ENCODE measurements at regions not wholly inside any gene's neighbourhood (a gene's known extent, or its start where the extent isn't known, plus 50 kb on each side); places are given as distances from the start of the nearest gene placed in this dataset.
"Not testable (repeated sequence)": the region's sequence is repeated elsewhere in the genome, so short reads cannot be mapped to it uniquely, and the experiment has no call there.

- DNase-seq = no peak
- Histone ChIP-seq H3K9me3 (ENCODE audit: control insufficient read depth, low read length) (no peaks in the 10 kb centered on the region), H3K27ac (ENCODE audit: low read length) (no peak overlapping the region), H3K27me3 (ENCODE audit: control insufficient read depth, insufficient read depth) (no peaks in the 10 kb centered on the region), H3K4me3 (ENCODE audit: low read length) (no peak overlapping the region), H3K4me1 (ENCODE audit: control insufficient read depth, insufficient read depth, low read length) (no peaks in the 10 kb centered on the region)
- WGBS = 78% methylated on average over 5 of the region's 5 CpGs
- ATAC-seq = no peak
- intact Hi-C loops (cut with DNase I) = no loop called here
Measured at GRCh38 chr5:106451998-106452397, 1218.7 kb downstream of the EFNA5 start.

GRCh38 chr5:106443746-106444145 lies 1227.0 kb downstream of the EFNA5 start:
- H3K27me3 ChIP-seq (ENCODE audit: control insufficient read depth, insufficient read depth) = no peaks in the 10 kb centered on the region
- intact Hi-C loops (cut with DNase I) = no loop called here
- ATAC-seq (no peak), DNase-seq (no peak)
- WGBS = 83% methylated on average over 2 of the region's 2 CpGs
- no peaks in the 10 kb centered on the region for H3K4me1 ChIP-seq (ENCODE audit: control insufficient read depth, insufficient read depth, low read length)
- no peak overlapping the region for H3K4me3 ChIP-seq (ENCODE audit: low read length)
- H3K27ac ChIP-seq (ENCODE audit: low read length) = no peak overlapping the region
- no peaks in the 10 kb centered on the region for H3K9me3 ChIP-seq (ENCODE audit: control insufficient read depth, low read length)

- H3K27me3 ChIP-seq (ENCODE audit: control insufficient read depth, insufficient read depth) = no peaks in the 10 kb centered on the region
- H3K4me3 ChIP-seq (ENCODE audit: low read length) = no peak overlapping the region
- DNase-seq = no peak
- H3K27ac ChIP-seq (ENCODE audit: low read length) = no peak overlapping the region
- no peaks in the 10 kb centered on the region for H3K9me3 ChIP-seq (ENCODE audit: control insufficient read depth, low read length)
- H3K4me1 ChIP-seq (ENCODE audit: control insufficient read depth, insufficient read depth, low read length) = no peaks in the 10 kb centered on the region
- ATAC-seq = no peak
- intact Hi-C loops (cut with DNase I) = no loop called here
Measured at GRCh38 chr5:106435185-106435584, 1235.6 kb downstream of the EFNA5 start.

- H3K4me3 ChIP-seq (ENCODE audit: low read length); ATAC-seq; H3K9me3 ChIP-seq (ENCODE audit: control insufficient read depth, low read length); DNase-seq; H3K27me3 ChIP-seq (ENCODE audit: control insufficient read depth, insufficient read depth); H3K4me1 ChIP-seq (ENCODE audit: control insufficient read depth, insufficient read depth, low read length); H3K27ac ChIP-seq (ENCODE audit: low read length); intact Hi-C loops (cut with DNase I): not testable (repeated sequence)
- WGBS = 87% methylated on average over 11 of the region's 11 CpGs
Measured at GRCh38 chr5:106430733-106431132, 1240.0 kb downstream of the EFNA5 start.

- H3K9me3 ChIP-seq (ENCODE audit: control insufficient read depth, low read length) = no peaks in the 10 kb centered on the region
- DNase-seq (peak in 1 of 3 donors; percentile 46), ATAC-seq (no peak)
- no peak overlapping the region for H3K4me3 ChIP-seq (ENCODE audit: low read length)
- H3K4me1 ChIP-seq (ENCODE audit: control insufficient read depth, insufficient read depth, low read length) = no peaks in the 10 kb centered on the region
- intact Hi-C loops (cut with DNase I) = no loop called here
- WGBS = 88% methylated on average over 8 of the region's 8 CpGs
- H3K27ac ChIP-seq (ENCODE audit: low read length) = no peak overlapping the region
- no peaks in the 10 kb centered on the region for H3K27me3 ChIP-seq (ENCODE audit: control insufficient read depth, insufficient read depth)
Measured at GRCh38 chr5:106423109-106423897, 1247.4 kb downstream of the EFNA5 start.

- Histone ChIP-seq H3K4me1 (ENCODE audit: control insufficient read depth, insufficient read depth, low read length) (no peaks in the 10 kb centered on the region), H3K27me3 (ENCODE audit: control insufficient read depth, insufficient read depth) (no peaks in the 10 kb centered on the region), H3K4me3 (ENCODE audit: low read length) (no peak overlapping the region), H3K27ac (ENCODE audit: low read length) (no peak overlapping the region), H3K9me3 (ENCODE audit: control insufficient read depth, low read length) (no peaks in the 10 kb centered on the region)
- DNase-seq (no peak), ATAC-seq (no peak)
- intact Hi-C loops (cut with DNase I) = no loop called here
- 91% methylated on average over 4 of the region's 4 CpGs for WGBS
Measured at GRCh38 chr5:106420102-106420501, 1250.6 kb downstream of the EFNA5 start.

- H3K27ac ChIP-seq (ENCODE audit: low read length) = no peak overlapping the region
- H3K4me3 ChIP-seq (ENCODE audit: low read length) = no peak overlapping the region
- no peaks in the 10 kb centered on the region for H3K4me1 ChIP-seq (ENCODE audit: control insufficient read depth, insufficient read depth, low read length)
- DNase-seq = no peak
- intact Hi-C loops (cut with DNase I) = no loop called here
- H3K9me3 ChIP-seq (ENCODE audit: control insufficient read depth, low read length) = no peaks in the 10 kb centered on the region
- 77% methylated on average over 2 of the region's 2 CpGs for WGBS
- H3K27me3 ChIP-seq (ENCODE audit: control insufficient read depth, insufficient read depth) = no peaks in the 10 kb centered on the region
- ATAC-seq = no peak
Measured at GRCh38 chr5:106418196-106418595, 1252.5 kb downstream of the EFNA5 start.

- Histone ChIP-seq H3K27ac (ENCODE audit: low read length) (no peak overlapping the region), H3K4me3 (ENCODE audit: low read length) (no peak overlapping the region), H3K4me1 (ENCODE audit: control insufficient read depth, insufficient read depth, low read length) (no peaks in the 10 kb centered on the region), H3K9me3 (ENCODE audit: control insufficient read depth, low read length) (no peaks in the 10 kb centered on the region), H3K27me3 (ENCODE audit: control insufficient read depth, insufficient read depth) (no peaks in the 10 kb centered on the region)
- 93% methylated on average over 6 of the region's 6 CpGs for WGBS
- intact Hi-C loops (cut with DNase I) = no loop called here
- ATAC-seq (no peak), DNase-seq (no peak)
Measured at GRCh38 chr5:106417566-106417965, 1253.2 kb downstream of the EFNA5 start.

- H3K9me3 ChIP-seq (ENCODE audit: control insufficient read depth, low read length) = no peaks in the 10 kb centered on the region
- H3K27me3 ChIP-seq (ENCODE audit: control insufficient read depth, insufficient read depth) = no peaks in the 10 kb centered on the region
- DNase-seq (peak in 1 of 3 donors; percentile 50), ATAC-seq (no peak)
- whole genome bisulfite sequencing = 89% methylated on average over 22 of the region's 22 CpGs
- no peak overlapping the region for H3K4me3 ChIP-seq (ENCODE audit: low read length)
- no peak overlapping the region for H3K27ac ChIP-seq (ENCODE audit: low read length)
- intact Hi-C loops (cut with DNase I) = no loop called here
- no peaks in the 10 kb centered on the region for H3K4me1 ChIP-seq (ENCODE audit: control insufficient read depth, insufficient read depth, low read length)
Measured at GRCh38 chr5:106417163-106417562, 1253.6 kb downstream of the EFNA5 start.

GRCh38 chr5:106415541-106415940 lies 1255.2 kb downstream of the EFNA5 start:
- Histone ChIP-seq H3K27ac (ENCODE audit: low read length) (no peak overlapping the region), H3K27me3 (ENCODE audit: control insufficient read depth, insufficient read depth) (no peaks in the 10 kb centered on the region), H3K9me3 (ENCODE audit: control insufficient read depth, low read length) (no peaks in the 10 kb centered on the region), H3K4me1 (ENCODE audit: control insufficient read depth, insufficient read depth, low read length) (no peaks in the 10 kb centered on the region), H3K4me3 (ENCODE audit: low read length) (no peak overlapping the region)
- ATAC-seq (no peak), DNase-seq (no peak)
- intact Hi-C loops (cut with DNase I) = no loop called here
- 83% methylated on average over 4 of the region's 4 CpGs for WGBS

GRCh38 chr5:106414342-106414741 lies 1256.4 kb downstream of the EFNA5 start:
- 94% methylated on average over 2 of the region's 2 CpGs for WGBS
- Histone ChIP-seq H3K27me3 (ENCODE audit: control insufficient read depth, insufficient read depth) (no peaks in the 10 kb centered on the region), H3K4me3 (ENCODE audit: low read length) (no peak overlapping the region), H3K27ac (ENCODE audit: low read length) (no peak overlapping the region), H3K9me3 (ENCODE audit: control insufficient read depth, low read length) (no peaks in the 10 kb centered on the region), H3K4me1 (ENCODE audit: control insufficient read depth, insufficient read depth, low read length) (no peaks in the 10 kb centered on the region)
- intact Hi-C loops (cut with DNase I) = no loop called here
- no peak for DNase-seq
- ATAC-seq = no peak

- H3K4me1 ChIP-seq (ENCODE audit: control insufficient read depth, insufficient read depth, low read length) = no peaks in the 10 kb centered on the region
- H3K4me3 ChIP-seq (ENCODE audit: low read length) = no peak overlapping the region
- no peaks in the 10 kb centered on the region for H3K9me3 ChIP-seq (ENCODE audit: control insufficient read depth, low read length)
- no peak for ATAC-seq
- intact Hi-C loops (cut with DNase I) = no loop called here
- no peak overlapping the region for H3K27ac ChIP-seq (ENCODE audit: low read length)
- no peak for DNase-seq
- no peaks in the 10 kb centered on the region for H3K27me3 ChIP-seq (ENCODE audit: control insufficient read depth, insufficient read depth)
Measured at GRCh38 chr5:106412606-106413005, 1258.1 kb downstream of the EFNA5 start.

All from right cardiac atrium (tissue), 5 donors.